GM19025 (cell line): ENCODE measurements at regions not wholly inside any gene's neighbourhood (a gene's known extent, or its start where the extent isn't known, plus 50 kb on each side); places are given as distances from the start of the nearest gene placed in this dataset.

ENCODE experiments used
- ATAC-seq: cut with Tn5 transposase; IDR thresholded peaks from one replicate; pipeline ENCODE4 v1.9.1; 2021; ENCODE audit warnings: mild to moderate bottlenecking, low read depth, moderate library complexity; ENCODE audit not compliant: unreplicated experiment

GRCh38 chr6:113111550-113111949, 745.6 kb upstream of the MARCKS start:
- ATAC-seq = no peak

- no peak for ATAC-seq
Observed at GRCh38 chr6:113112086-113112485, 745.1 kb upstream of the MARCKS start.

GRCh38 chr6:113115196-113115595, 741.9 kb upstream of the MARCKS start:
- ATAC-seq = no peak

- no peak for ATAC-seq
Observed at GRCh38 chr6:113120224-113120581, 736.9 kb upstream of the MARCKS start.

- no peak for ATAC-seq
Observed at GRCh38 chr6:113120582-113121285, 736.4 kb upstream of the MARCKS start.

GRCh38 chr6:113121571-113121970, 735.6 kb upstream of the MARCKS start:
- ATAC-seq = no peak

GRCh38 chr6:113122060-113122459, 735.1 kb upstream of the MARCKS start:
- ATAC-seq = no peak

- no peak for ATAC-seq
Observed at GRCh38 chr6:113125626-113126025, 731.5 kb upstream of the MARCKS start.

GRCh38 chr6:113127786-113128419, 729.2 kb upstream of the MARCKS start:
- ATAC-seq = no peak

- ATAC-seq = no peak
Observed at GRCh38 chr6:113128661-113129060, 728.5 kb upstream of the MARCKS start.

GRCh38 chr6:113129991-113130390, 727.2 kb upstream of the MARCKS start:
- no peak for ATAC-seq

GRCh38 chr6:113137426-113137825, 719.7 kb upstream of the MARCKS start:
- no peak for ATAC-seq

GRCh38 chr6:113140721-113141120, 716.4 kb upstream of the MARCKS start:
- ATAC-seq = no peak

GRCh38 chr6:113141901-113142300, 715.2 kb upstream of the MARCKS start:
- ATAC-seq = no peak

- ATAC-seq = no peak
Observed at GRCh38 chr6:113142671-113143174, 714.4 kb upstream of the MARCKS start.

- no peak for ATAC-seq
Observed at GRCh38 chr6:113143206-113143605, 713.9 kb upstream of the MARCKS start.

- no peak for ATAC-seq
Observed at GRCh38 chr6:113144117-113144516, 713.0 kb upstream of the MARCKS start.

GRCh38 chr6:113146878-113147277, 710.3 kb upstream of the MARCKS start:
- ATAC-seq = no peak

GRCh38 chr6:113147544-113147943, 709.6 kb upstream of the MARCKS start:
- ATAC-seq = no peak

- ATAC-seq = no peak
Observed at GRCh38 chr6:113148566-113148965, 708.6 kb upstream of the MARCKS start.

- no peak for ATAC-seq
Observed at GRCh38 chr6:113149511-113149910, 707.6 kb upstream of the MARCKS start.
